Suppressor macrophage (primary cell): ENCODE measurements at regions not wholly inside any gene's neighbourhood (a gene's known extent, or its start where the extent isn't known, plus 50 kb on each side); places are given as distances from the start of the nearest gene placed in this dataset.
"Not testable (repeated sequence)": the region's sequence is repeated elsewhere in the genome, so short reads cannot be mapped to it uniquely, and the experiment has no call there.

ENCODE experiments used
- DNase-seq, 4 experiments: peaks; one replicate each; pipeline ENCODE4 v3.0.0-alpha.2; 2020 to 2022

GRCh38 chr15:54840621-54841398 lies 355.9 kb downstream of the RSL24D1 start:
- DNase-seq = no peak

DNA sequence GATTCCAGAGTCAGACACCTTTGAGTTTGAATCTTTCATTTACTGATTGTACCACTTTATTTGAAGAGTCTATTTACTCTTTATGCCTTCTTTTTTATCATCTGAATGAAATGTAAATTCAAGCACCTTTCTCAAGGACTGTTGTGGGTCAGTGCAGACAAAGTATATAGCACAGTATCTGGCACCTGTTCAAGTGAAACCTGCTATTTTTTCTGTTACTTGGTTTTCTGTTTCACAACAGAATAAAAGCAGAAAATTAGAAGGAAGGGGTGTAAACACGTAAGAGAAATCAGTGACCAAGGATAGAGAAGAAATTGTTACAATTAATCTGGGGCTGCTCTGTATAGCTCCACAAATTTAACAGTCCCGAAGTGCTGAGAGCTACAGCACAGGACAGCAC lies 357.4 kb downstream of the RSL24D1 start:
- no peak for DNase-seq

DNA sequence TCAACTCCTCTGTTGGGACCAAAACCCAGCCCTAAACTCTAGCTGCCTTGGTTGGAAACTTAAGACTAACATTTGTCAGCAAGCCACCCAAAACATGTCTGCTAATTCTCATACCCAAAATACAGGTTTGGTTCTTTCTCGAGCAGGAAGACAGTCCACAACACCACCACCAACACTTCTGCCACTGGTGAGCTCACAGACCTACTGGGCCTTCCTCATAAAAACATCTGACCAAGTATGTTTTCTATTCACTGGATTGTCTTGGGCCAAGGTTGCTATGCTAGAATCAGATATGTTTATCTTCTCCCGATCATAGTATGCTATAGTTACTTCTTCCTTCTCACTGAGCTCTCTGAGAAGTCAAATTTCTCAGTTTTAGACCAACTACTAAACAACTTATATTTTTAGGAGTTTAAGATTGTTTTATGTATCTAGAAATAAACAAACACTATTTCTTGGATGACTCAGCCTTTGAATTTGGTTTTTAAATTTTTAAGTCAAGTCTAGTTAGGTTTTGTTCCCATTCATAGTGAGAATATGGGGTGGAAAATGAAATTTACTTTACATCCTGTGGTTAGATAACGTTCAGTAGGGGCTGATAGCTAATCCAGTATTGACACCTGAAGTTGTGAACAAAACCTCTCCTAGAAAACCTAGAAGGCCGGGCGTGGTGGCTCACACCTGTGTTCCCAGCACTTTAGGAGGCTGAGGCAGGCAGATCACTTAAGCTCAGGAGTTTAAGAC lies 360.5 kb downstream of the RSL24D1 start:
- no peak for DNase-seq

- peak in 3 of 4 experiments; percentile 10 to 56 (median 32) for DNase-seq
Measured at GRCh38 chr15:54829821-54830220, 366.9 kb downstream of the RSL24D1 start.

- DNase-seq = peak; percentile 79 to 91 (median 88)
Measured at GRCh38 chr15:54820811-54821210, 375.9 kb downstream of the RSL24D1 start.

DNA sequence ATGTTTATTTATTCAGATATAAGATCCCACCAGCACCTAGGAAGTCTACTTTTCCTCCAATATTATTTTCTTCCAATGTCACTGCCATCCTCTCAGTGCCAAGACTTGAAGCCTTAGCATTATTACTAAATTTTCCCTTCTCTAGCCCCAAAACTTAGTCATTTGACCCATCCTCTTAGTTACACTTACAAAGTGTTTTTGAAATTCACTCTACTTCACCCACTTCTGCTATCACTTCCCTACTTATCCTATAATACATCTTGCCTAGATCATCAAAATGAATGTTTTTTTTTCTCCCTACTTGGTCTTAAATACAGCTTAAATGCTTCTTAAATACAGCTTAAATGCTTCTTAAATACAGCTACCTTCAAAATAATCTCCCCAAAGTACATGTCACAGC lies 376.6 kb downstream of the RSL24D1 start:
- peak; percentile 22 to 84 (median 53) for DNase-seq

DNA sequence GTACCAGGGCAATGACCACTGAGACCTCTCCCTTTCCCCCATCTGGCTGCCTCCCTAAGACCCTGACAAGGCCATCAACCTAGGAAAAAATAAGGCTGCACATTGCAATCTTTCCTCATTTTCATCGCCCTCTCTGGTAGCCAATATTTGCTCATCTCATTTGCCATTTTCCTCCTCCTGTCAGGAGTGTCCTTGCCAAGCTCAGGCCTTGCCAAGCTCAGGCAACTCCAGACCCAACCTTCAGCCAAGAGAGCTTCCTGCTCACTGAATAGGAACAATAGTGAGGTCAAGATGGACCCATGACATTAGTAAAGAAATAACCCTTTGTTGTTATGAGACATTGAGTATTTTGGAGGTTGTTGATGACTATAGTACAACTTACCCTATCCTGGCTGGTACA lies 380.3 kb downstream of the RSL24D1 start:
- DNase-seq = no peak

GRCh38 chr15:54815556-54815955 lies 381.2 kb downstream of the RSL24D1 start:
- DNase-seq = no peak

GRCh38 chr15:54812383-54812782 lies 384.4 kb downstream of the RSL24D1 start:
- DNase-seq = no peak

GRCh38 chr15:54810496-54810895 lies 386.2 kb downstream of the RSL24D1 start:
- no peak for DNase-seq

DNA sequence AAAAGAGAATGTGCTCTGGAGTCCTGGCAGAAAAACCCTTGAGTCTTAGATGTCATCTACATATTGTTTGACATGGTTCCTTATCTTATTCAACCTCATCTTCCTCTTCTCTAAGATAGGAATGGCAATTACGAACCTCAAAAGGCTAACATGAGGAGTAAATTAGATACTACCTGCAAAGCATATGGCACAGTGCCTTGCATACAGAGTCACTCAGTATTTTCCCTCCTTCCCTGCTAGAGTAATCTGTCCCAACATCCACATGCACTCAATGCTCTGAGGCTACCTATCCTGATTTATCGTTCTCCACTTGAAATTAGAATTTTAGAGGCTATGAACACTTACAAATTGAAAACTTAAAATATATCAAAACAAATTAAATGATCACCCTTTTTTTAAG lies 386.7 kb downstream of the RSL24D1 start:
- DNase-seq = no peak

GRCh38 chr15:54808321-54808720 lies 388.4 kb downstream of the RSL24D1 start:
- no peak for DNase-seq

DNA sequence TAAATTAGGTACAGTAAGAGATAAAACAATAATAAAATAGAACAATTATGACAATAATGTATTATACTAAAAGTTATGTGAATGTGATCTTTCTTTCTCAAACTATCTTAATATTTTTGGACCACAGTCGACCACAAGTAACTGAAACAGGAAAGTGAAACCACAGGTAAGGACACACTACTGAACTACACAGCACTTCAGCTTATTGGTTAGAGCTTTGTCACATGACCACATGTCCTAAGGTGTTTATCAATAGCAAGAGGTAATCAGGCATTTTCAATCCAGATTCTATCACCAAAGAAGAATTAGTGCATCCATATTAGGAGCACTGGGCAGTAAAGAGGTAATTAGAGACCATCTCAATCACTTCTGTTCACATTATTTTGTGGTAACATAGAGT lies 392.8 kb downstream of the RSL24D1 start:
- no peak for DNase-seq

GRCh38 chr15:54803134-54803808 lies 393.5 kb downstream of the RSL24D1 start:
- peak; percentile 69 to 94 (median 82) for DNase-seq

DNA sequence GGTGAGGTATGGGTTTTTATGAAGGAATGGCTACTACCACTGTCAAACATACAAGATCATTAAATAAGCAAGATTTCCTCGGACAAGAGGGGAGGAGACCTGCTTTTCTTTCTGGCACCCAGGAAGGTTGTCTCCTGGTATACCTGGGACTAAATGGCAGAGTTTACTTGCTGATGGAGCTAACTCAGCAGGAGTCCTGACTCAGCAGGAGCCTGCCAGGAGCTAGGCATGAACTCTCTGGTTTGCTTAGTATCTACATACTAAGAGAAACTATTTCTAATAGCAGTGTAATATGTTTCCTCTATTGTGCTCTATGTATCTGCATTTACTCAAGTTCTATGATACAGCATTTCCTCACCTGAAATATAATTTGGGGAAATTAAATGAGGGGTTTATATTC lies 404.2 kb downstream of the RSL24D1 start:
- no peak for DNase-seq

GRCh38 chr15:54790693-54791092 lies 406.0 kb downstream of the RSL24D1 start:
- DNase-seq = no peak

GRCh38 chr15:54789376-54789775 lies 407.4 kb downstream of the RSL24D1 start:
- DNase-seq = peak; percentile 30 to 73 (median 43)

GRCh38 chr15:54781220-54781619 lies 415.5 kb downstream of the RSL24D1 start:
- DNase-seq = not testable (repeated sequence)

- no peak for DNase-seq
Measured at GRCh38 chr15:54779271-54779670, 417.5 kb downstream of the RSL24D1 start.

GRCh38 chr15:54776410-54776809 lies 420.3 kb downstream of the RSL24D1 start:
- DNase-seq = no peak

GRCh38 chr15:54772663-54773062 lies 424.1 kb downstream of the RSL24D1 start:
- DNase-seq = peak in 2 of 4 experiments; percentile 14 to 17

- DNase-seq = not testable (repeated sequence)
Measured at GRCh38 chr15:54749461-54749860, 447.3 kb downstream of the RSL24D1 start.

DNA sequence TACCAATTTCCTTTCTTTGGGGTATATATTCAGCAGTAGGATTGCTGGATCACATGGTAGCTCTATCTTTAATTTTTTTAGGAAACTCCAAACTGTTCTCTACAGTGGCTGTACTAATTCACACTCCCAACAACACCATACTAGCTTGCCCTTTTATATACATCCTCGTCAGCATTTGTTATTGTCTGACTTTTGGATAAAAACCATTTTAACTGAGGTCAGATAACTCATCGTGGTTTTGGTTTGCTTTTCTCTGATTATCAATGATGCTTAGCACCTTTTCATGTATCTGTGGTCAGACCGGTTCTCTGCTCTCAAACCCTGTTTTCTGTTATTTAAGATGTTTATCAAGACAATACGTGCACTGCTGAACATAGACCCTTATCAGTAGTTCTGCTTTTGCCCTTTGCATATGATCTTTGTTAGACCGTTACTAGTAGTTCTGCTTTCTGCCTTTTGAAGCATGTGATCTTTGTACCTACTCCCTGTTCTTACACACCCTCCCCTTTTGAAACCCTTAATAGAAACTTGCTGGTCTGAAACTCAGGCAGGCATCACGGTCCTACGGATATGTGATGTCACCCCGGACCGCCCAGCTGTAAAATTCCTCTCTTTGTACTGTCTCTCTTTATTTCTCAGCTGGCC lies 474.3 kb downstream of the RSL24D1 start:
- peak in 1 of 4 experiments; percentile 8 for DNase-seq
